ENCODE measurements at regions not wholly inside any gene's neighbourhood (a gene's known extent, or its start where the extent isn't known, plus 50 kb on each side); places are given as distances from the start of the nearest gene placed in this dataset.
A peak's percentile ranks its signal among the peaks of the same experiment; 100 is the strongest.

DNA sequence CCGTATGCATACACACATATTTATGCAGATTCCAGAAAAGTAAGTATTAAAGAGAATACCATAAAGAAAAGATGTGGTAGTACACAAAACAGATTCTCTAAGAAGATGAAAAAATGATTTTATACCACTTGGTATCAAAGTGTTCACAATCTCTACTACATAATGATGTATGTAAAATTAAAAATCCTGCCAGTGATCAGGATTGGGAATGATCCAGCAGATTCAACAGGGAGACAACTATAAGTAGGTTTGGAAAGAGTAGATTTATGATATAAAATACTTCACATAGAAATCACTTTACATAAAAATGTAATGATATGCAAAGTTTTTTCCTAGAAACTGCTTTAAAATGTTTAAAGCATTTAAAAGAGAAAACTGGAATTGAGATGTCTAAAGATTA is 447.0 kb downstream of the CNTNAP4 start:
- DNase-seq: no peak

DNA sequence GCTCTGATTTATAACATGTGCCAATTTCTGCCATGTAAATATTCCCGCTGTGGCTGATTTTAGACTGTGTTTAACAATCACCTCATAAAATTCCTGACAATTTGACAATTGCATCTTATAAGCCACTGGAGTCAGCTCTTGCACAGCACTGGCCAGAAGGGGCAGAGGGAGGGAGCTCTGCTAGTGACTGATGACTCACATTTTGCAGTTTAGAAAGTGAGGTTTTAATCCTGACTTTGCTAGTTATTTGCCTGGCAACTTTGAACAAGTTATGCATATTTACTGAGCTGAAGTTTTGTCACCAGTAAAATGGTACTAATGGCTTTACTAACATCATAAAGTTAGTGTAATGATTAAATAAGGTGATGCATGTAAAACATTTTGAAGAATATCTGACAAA is 452.3 kb downstream of the CNTNAP4 start:
- DNase-seq: no peak

DNA sequence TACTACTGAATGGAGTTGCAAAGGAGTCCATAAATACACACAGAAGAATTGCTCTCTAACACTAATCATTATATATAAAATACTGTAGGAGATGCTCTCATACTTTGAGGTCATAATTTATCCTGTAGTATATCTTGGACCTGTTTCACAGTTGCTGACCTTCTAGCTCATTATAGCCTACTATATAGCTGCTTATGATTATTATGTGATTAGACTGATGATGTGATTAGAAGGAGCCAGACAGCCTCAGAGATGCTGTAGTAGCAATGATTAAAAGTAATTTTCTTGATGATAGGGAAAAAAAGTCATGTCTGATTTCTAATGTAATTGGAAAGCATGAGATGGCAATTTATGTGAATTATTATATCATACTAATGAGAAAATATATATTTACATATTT is 455.7 kb downstream of the CNTNAP4 start:
- no peak for DNase-seq

DNA sequence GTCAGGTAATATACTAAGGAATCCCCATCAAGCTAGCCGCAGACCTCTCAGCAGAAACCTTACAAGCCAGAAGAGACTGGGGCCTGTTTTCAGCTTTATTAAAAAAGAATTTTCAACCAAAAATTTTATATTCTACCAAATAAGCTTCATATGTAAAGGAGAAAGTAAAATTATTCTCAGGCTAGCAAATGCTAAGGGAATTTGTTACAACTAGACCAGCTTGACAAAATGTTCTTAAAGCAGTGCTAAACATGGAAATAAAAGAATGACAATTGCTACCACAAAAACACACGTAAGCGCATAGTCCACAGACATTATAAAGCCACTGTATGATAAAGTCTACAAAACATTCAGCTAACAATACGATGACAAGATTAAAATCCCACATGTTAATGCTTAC is 449.4 kb upstream of the MON1B start:
- DNase-seq: no peak

DNA sequence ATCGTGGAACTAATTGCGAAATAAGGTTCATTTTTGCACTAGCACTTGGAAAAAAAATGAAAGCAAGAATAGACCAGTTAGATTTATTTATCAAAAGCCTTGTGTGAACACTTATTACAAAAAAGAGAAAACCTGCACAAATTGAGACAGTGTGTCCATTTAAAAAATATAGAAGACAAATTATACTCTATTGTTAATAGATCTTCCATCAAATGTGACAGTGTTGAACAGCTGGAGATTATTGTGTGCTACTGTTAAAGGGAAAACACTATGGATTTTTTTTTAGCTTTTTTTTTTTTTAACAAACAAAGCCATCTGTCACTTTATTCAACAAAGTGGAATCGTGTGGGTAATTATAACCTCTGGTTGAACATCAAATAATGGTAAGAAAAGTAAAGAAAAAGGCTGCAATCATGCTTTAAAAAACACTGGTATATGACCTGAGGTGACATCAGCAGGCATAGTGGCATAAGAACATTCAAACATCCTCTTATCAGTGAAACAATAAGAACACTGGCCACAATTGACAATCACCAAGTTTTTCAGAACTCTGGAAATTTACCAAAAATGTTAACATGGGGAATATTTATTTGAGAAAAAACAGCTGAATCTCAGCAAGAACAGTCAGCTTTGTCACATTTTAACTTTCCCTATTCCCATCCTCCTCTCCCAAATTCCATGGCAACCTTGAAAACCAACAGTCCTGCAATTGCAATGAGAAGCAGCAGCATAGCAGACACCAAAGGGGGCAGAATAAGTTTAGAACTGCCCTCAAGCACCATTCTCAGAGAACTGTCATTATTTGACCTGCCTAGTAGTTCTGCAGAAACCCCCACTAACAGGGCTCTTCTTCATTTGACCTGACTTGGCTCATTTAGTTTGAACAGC is 442.3 kb upstream of the MON1B start:
- no peak for DNase-seq

DNA sequence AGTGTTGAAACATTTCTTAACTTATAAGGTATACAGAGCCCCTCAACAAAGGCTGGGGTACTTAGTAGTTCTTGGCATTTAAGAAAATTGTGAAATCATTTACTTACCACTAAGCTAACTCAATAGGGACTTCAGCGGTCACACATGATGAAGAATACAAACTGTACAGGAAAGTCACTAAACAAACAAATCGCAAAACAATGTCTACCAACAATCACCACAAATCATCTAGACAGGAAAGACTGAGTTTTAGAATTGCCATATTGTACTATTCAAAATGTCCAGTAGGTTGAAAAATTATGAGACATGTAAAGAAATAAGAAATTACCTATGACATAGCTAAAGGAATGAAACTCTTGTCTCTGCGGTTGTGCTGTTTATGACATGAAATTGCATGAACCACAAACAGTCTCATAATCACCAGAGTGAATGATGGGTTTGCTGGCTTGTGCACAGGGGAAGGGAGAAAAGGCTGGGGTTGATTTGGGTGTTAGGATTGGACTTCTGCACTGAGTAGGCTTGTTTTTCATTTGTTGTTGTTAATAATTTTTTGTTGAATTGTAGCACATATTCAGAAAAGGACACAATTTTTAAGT is 441.1 kb upstream of the MON1B start:
- no peak for DNase-seq

DNA sequence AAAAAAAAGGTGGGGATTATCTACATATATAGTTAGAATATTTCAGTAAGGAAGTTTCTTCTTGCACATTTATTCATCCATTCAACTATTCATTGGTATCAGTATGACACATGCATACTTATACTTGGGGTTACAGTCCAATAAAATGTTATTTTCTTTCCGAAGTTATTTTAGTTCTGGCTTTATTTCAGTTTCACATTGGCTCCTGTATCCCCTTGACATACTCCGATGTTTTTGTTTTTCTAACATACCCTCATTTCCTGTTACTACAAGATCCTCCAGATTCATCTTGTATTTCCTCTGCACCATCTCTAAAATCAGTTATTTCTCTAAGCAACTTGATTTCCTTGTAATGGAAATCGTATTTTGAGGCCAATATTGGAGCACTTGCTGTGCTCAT is 435.5 kb upstream of the MON1B start:
- DNase-seq: no peak

DNA sequence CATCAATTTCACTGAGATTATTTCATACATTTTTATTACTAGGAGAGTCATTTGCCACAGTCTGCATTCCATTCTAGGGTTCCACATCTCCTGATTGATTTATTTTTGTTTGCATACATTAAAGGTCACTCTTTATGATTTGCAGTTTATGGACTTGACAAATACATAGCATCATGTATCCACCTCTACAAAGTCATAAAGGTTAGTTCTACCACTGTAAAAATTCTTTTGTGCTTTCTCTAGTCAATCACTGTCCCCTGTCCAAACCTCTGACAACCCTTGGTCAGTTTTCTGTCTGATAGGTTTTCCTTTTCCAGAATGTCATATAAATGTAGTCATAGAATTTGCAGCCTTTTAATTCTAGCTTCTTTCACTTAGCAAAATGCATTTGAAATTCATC is 434.6 kb upstream of the MON1B start:
- DNase-seq: no peak

DNA sequence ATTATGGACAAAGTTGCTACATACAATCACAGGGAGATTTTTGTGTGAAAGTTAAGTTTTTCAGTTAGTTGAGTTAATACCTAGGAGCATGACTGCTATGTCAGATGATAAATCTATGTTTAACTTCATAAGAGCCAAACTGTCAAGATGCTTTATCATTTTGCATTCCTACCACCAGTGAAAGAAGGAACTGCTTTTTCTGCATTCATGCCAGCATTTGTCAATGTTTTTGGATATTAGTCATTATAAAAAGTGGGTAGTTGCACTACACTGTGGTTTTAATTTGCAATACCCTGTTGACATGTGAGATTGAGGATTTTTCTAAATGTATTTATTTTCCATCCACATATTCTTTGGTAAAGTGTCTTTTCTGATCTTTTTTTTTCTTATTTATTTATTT is 434.0 kb upstream of the MON1B start:
- no peak for DNase-seq

DNA sequence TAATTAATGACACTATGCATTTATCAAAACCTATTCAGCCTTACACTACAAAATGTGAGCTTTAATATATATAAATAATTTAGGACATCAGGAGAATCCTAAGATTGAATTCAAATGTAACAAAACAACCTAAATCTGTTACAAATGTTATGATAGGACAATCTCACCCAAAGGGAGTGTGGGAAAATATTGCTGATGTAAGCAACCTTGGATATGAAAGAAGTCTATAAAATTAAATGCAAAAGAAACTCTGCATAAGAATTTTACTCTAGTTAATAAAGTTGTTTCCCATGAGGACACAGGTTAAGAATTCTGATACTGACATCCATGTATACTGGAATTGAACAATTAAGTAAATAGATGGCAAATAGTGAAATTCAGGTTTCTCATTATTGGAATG is 424.5 kb upstream of the MON1B start:
- no peak for DNase-seq

DNA sequence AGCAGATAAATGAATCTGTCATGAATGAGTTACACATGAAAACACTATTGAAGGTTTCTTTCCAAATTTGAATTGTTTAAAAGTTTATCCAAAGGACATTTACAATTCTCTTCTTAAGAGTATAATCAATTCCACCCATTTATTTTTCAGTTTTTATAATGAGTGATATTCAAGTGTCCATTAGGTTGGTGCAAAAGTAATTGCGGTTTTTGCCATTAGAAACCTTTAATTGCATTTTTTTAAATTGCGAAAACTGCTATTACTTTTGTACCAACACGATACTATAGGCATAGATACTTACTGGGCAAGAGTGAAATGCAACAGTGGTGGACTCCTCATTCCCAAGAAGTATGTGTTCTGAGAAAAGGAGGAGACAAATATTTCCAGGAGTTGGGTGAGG is 422.7 kb upstream of the MON1B start:
- DNase-seq: no peak

DNA sequence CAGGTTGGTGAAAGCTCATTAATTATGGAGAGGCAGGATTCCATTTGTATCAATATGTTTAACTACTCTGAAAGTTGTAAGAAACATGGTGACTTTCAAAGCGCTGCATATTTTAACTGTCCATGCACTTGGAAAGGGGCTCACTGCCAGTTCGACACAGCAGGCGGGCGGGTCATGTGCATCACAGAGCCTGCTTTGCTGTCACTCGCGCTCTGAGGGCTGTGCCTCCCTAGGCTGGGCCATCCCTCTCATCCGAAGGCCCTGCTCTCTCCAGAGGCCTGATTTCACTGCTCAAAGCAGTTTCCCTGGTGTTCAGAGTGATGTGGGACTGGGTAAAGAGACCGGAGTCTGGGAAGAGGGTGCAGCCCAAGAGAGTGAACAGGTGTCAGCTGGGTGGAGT is 422.0 kb upstream of the MON1B start:
- DNase-seq: no peak

DNA sequence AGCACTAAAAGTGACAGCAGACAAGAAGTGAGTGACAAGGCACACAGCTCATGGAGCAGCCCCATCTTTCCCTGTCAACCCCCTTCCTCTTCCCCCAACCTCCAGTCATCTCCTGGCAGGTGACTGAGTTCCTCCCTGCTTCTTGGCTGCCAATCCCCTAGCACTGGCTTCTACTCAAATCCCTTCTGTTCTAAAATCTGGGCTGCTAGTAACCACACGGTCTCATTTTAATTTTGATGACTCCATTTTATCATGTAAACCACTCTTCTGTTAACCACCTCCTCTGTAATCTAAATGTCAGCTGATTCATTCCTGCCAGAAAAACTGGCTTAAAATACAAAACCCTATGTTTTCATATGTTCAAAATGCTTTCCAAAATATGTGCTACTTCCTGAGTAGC is 419.8 kb upstream of the MON1B start:
- DNase-seq: peak; percentile 35

DNA sequence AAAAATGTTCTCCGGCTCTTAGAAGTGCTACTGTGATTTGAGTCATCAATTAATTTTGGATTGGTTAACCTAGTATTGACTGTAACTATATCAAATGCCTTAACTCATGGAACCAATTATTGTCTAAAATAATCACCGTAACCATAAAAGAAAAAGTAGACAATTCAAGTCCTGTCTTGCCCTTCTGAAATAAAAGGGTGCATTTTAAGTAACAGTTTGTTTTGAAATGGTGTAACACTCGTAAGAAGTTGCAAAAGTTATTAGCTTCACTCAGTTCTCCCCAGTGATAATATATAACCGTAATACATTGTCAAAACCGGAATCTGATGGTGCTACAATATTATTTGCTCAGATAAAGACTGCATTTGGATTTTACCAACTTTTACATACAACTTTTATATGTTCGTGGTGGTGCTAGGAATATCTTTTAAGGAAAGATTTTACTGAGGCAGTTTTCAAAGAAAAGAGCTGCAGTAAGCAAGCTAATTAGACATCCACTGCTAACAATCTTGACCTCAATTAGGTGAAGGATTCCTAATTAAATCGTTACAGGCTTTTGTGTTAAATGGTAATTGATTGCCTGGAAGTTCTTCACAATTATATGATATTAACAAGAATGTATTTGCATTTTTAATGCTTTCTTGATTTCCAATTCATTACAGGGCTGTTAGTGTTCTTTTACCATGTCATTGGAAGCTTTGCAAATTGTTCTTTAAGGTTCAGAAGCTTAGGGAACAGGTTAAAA is 413.1 kb upstream of the MON1B start:
- no peak for DNase-seq

DNA sequence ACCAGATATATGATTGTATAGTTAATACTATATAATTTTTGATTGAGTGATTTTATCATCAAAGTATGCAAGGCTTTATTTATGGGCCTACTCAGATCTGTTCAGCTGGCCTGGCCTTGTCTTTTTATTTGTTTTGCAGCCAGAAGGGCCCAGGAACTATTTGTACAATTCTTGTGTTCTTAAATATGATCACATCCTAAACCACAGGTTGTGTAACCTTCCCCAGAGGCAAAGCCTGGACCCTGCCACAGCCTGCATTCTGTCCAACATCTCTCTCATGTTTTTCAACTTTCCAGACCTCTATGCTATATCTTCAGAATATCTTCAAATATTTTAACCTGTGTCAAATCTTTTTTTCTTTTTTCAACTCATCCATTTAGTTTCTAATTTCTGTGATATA is 410.4 kb upstream of the MON1B start:
- DNase-seq: no peak

DNA sequence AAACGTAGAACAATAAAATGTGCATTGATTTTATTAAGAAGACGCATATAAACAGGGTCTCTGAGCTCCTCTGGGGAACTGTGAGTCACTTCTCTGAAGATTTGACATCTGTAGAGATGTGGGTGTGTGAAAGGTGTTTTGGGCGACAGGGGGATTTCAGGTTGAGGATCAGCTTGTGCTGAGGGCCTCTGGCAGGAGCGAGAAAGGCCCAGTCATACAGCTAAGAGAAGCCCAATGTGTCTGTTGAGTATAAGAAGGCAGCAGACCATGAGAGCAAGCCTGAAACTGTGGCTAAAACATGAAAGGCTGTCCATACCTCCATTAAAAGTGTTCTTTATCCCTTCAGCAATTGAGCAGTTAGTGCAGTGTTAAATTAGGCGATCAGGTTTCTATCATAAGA is 406.5 kb upstream of the MON1B start:
- no peak for DNase-seq

DNA sequence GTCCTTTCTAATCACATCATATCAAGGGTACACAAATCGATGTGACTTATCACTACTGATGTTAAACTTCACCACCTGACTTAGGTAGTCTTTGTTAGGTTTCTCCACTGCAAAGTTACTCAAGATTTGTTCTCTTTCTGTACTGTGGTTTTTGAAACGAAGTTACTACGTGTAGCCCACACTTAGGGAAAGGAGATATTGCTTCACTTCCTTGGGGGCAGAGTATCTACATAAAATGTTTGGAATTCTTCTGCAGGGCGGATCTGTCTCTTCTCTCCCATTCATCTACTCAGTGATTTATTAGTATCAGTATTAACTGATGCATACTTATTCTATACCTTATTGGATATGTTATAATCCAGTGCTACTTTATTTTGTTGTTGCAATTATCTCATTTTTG is 403.6 kb upstream of the MON1B start:
- no peak for DNase-seq

DNA sequence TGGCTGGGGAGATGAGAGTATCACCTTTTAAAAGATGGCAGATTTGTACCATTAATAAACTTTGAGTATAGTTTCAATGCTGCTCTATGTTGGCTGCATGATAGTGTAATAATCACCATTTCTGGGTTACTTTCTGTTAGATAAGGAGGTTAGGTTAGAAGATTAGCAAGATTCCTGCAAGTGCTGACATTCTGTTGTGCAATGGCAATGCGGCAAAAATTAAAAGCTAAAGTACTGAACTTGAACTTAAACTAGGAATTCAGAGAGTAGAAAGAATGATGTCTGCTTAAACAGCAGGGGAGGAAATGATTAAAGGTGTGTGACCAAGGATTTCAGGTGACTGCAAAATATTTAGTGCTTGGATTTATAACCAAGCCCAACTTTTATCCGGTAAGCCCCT is 399.8 kb upstream of the MON1B start:
- no peak for DNase-seq

DNA sequence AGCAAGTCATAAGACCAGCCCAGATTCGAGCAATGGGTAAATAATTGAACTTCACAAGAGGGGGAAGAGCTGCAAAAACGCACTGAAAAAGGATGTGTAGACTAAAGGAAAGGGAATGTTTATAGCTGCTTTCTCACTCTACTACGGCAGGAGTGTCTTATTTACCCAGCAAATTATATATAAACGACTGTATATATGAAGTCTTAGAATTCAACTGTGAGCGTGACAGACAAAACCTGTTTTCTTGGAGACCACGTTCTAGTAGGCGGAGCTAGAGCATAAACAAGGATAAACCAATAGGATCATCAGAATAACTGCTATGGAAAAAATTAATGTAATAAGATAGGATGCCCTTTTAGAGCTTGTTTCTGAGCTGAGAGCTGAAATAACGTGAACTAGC is 394.6 kb upstream of the MON1B start:
- DNase-seq: no peak

DNA sequence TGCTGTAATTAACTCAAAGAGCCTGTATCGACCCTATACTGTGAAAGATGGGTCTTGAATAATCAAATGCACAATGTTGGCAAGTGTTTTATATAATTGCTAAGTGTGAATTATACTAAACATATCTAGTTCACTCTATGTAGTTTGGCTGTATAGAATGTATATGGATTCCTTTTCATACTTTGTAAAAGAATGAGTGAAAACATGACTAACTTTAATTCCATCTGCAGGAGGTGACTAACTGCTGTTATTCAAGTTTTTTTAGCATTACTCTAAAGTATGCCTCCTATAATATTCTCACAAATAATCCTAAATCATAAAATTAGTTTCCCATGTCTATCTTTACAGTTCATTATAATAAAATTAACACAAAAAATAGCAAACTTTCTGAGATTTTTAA is 394.0 kb upstream of the MON1B start:
- DNase-seq: no peak

DNA sequence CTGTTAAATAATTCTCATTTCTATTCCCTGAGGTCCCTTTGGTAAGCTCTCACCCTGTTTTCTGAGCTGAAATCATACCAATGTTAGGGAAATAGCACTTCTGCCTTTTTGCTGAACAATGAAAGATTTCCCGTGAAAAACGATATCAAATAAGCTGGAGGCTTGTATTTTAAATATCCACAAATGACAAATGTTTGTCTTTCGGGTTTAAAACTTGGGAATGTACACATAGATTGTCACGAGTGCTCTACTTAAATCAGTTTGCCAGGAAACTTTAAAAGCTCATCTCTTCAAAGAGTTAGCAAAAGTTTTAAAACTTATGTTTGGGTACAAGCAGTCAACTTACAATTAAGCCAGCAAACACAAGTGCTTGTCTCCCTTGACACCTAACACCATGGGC is 393.5 kb upstream of the MON1B start:
- DNase-seq: no peak

DNA sequence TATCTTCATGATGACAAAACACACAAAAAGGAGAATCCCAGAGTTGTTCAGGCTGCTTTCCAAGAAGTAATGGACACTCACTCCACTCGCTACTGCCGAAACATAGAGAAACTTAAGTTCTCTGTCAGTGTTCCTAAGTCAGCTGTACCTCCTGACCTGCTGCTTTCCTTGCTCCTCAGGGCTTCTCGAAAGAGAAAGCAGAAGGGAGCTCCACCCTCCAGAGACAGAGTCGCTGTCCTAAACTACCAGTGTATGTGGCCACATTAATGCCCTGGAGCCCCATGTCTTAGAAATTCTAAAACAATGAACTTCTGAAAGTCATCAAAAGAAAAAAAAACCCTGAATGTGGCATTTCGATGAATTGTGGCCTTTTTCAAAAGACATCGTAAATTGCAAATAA is 390.8 kb upstream of the MON1B start:
- DNase-seq: no peak

DNA sequence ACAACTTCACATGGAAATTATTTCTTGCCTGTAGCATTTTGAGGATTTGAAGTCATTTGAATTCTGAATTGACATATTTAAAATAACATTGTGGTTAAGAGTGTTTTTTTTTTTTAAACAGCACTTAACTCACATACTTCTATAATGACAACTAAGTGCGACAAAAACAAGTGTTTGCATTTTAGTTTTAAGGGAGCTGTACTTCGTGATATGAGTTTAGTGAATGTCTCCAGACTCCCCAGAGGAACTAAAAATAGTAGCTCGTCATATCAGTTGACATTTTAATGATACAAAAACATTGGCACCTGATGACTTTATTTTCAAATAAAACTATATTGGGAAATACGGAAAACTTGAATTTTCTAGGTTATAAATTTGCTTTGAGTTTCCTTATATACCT is 389.6 kb upstream of the MON1B start:
- DNase-seq: no peak

DNA sequence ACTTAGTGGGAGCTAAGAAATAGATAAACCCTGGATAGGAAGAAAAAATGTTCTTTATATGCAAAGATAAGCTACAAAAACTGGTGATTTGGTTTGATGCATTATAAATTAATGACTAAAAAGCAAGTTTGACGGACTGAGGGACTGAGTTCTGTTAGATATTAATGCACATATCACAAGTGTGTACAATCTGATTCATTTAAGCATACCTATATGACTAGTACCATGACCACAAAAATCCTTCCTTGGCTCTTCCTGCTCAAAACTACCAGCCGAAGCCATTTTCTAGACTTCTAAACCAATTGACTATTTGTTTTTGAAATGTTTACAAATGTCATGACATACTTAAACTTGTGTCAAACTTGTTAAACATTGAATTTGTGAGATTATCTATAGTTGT is 374.5 kb upstream of the MON1B start:
- no peak for DNase-seq
